Psoas muscle (tissue), 7 donors: ENCODE measurements at regions not wholly inside any gene's neighbourhood (a gene's known extent, or its start where the extent isn't known, plus 50 kb on each side); places are given as distances from the start of the nearest gene placed in this dataset.
"Not testable (repeated sequence)": the region's sequence is repeated elsewhere in the genome, so short reads cannot be mapped to it uniquely, and the experiment has no call there.

Experiments
- ATAC-seq, 4 donors: fragments of 200-7000 bp; cut with Tn5 transposase; one replicate each; pipeline ENCODE4 v1.9.1; 2020; ENCODE audit warnings: moderate library complexity in 3 of 4, mild to moderate bottlenecking in 2 of 4
- DNase-seq, 2 donors: peaks; one replicate each; pipeline ENCODE4 v3.0.0-alpha.2; 2020
- H3K27ac ChIP-seq: fragments of 200-600 bp; one replicate; pipeline ENCODE4 v1.8.0; 2022
- H3K27me3 ChIP-seq, 3 donors: fragments of 200-600 bp in 1 of 3; one replicate each; pipeline versions ENCODE4 v1.6.1 to v1.8.0; 2013 to 2022; ENCODE audit warnings: low read length in 2 of 3, mild to moderate bottlenecking in 2 of 3, moderate library complexity in 1 of 3; ENCODE audit not compliant: insufficient read depth in 3 of 3
- H3K36me3 ChIP-seq, 2 donors: fragments of 200-600 bp in 1 of 2; one replicate each; pipeline versions ENCODE4 v1.6.1 to v1.8.0; 2013 to 2022; ENCODE audit warnings: low read depth in 1 of 2, mild to moderate bottlenecking in 1 of 2, moderate library complexity in 1 of 2; ENCODE audit not compliant: insufficient read depth in 1 of 2
- H3K4me1 ChIP-seq: fragments of 200-600 bp; one replicate; pipeline ENCODE4 v1.8.0; 2022
- H3K4me3 ChIP-seq: fragments of 200-600 bp; one replicate; pipeline ENCODE4 v1.8.0; 2022; ENCODE audit warnings: mild to moderate bottlenecking
- H3K9me3 ChIP-seq: fragments of 200-600 bp; one replicate; pipeline ENCODE4 v1.8.0; 2022
- WGBS, 3 donors: extraction: QIAGEN DNeasy Blood & Tissue Kit; methylation state at CpG; one replicate each; pipeline versions ENCODE4 v1.1.6 to v1.1.7; 2013; 5-methylcytosine and 5-hydroxymethylcytosine counted together
- intact Hi-C, 2 donors: fragments of 100-400 bp; cut with DNase I; formaldehyde crosslinking; loops; one replicate each; pipeline versions ENCODE4 v1.11.0 to v1.14.2; 2022
- TF ChIP-seq, protein P1 (sequence below): fragments of 200-600 bp; IDR thresholded peaks from one replicate; pipeline ENCODE4 v1.8.0; 2022; ENCODE audit warnings: antibody characterized with exemption
- donor health status: healthy with polysubstance abuse.
- donor health status: DM: no; HTN: no; CAD: no; lungs with moderate emphysema.
- donor health status: Bipolar disorder and iron deficiency.
- donor health status: healthy.
- donor health status: DM: yes; HTN: yes; CAD: no.
- donor health status: DM: no; HTN: no; CAD: no.
- donor health status: DM: yes; HTN: yes; CAD: no.

DNA sequence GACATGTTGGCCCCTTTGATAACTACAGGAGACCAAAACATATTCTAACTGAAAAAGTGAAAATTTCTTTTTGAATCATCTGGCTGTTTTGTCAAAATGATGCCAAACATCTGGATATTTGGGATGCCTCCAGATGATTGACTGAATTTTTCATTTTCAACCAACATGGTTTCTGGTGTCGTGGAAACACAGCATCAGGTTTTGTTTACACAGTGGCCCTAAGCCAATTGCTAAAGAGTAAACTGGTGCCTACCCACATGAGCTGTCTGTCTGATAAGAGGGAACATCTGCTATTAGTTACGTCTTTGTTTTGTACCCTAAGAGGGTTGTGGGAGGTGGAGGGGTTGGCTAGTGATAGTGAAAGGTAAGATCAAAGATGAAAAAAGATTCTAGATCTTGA lies 204.8 kb downstream of the KCNK2 start:
- intact Hi-C loops: no loop called here
- Histone ChIP-seq H3K4me3 (no peak overlapping the region), H3K36me3 (no peaks in the 10 kb centered on the region), H3K27ac (no peak overlapping the region), H3K4me1 (no peaks in the 10 kb centered on the region), H3K9me3 (no peaks in the 10 kb centered on the region), H3K27me3 (no peaks in the 10 kb centered on the region)
- DNase-seq (no peak), ATAC-seq (no peak)
- WGBS, 3 donors: 31 to 39% (median 33%) methylated on average over 2 of the region's 2 CpGs
- TF ChIP-seq, protein P1, sequence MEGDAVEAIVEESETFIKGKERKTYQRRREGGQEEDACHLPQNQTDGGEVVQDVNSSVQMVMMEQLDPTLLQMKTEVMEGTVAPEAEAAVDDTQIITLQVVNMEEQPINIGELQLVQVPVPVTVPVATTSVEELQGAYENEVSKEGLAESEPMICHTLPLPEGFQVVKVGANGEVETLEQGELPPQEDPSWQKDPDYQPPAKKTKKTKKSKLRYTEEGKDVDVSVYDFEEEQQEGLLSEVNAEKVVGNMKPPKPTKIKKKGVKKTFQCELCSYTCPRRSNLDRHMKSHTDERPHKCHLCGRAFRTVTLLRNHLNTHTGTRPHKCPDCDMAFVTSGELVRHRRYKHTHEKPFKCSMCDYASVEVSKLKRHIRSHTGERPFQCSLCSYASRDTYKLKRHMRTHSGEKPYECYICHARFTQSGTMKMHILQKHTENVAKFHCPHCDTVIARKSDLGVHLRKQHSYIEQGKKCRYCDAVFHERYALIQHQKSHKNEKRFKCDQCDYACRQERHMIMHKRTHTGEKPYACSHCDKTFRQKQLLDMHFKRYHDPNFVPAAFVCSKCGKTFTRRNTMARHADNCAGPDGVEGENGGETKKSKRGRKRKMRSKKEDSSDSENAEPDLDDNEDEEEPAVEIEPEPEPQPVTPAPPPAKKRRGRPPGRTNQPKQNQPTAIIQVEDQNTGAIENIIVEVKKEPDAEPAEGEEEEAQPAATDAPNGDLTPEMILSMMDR: no peak

DNA sequence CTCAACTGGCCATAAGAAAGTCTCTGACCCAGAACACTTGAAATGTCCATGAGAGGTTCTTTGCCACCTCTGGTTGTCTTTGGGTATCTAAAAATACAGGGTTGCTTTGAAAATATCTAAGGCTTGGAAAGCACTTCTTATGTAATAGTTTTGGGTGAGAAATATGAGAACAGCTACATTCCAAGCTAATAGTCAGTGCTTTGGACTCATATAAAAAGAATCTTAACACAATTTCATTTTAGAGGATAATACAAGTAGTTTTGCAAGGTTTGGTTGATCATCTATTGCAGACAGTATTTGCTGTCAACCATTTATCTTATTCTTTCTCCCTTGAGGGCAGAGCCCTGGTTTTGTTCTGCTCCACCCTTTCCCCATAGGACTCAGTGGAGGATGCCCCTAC lies 207.5 kb downstream of the KCNK2 start:
- Histone ChIP-seq H3K4me3 (no peak overlapping the region), H3K27ac (no peak overlapping the region), H3K9me3 (peaks cover 7% of the 10 kb centered on the region), H3K27me3 (no peaks in the 10 kb centered on the region), H3K4me1 (no peaks in the 10 kb centered on the region), H3K36me3 (no peaks in the 10 kb centered on the region)
- ATAC-seq (no peak), DNase-seq (no peak)
- intact Hi-C loops: no loop called here
- TF ChIP-seq, protein P1: no peak

DNA sequence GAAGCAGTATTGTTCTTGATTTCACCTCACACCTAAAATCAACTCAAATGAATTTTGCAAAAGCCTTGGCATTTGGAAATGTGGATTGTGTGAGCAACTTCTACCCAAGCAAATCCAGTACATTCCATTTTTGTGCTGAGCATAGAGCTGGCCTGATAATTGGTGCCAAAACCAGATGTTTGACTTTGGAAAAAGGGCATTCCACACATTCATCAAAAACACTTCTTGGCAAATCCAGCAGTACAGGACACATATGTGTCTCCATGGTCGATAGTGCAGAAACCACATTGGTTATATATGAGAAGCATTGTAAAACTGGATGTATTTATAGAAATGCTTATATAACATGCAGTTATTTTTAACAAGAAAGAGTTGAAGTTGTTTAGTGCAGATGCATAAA lies 210.4 kb downstream of the KCNK2 start:
- ATAC-seq (no peak), DNase-seq (no peak)
- 17 to 24% (median 21%) methylated on average over 1 of the region's 1 CpG for WGBS, 3 donors
- H3K4me3 ChIP-seq: no peak overlapping the region
- peaks cover 7% of the 10 kb centered on the region for H3K9me3 ChIP-seq
- intact Hi-C loops: no loop called here
- TF ChIP-seq, protein P1: no peak
- H3K27me3 ChIP-seq: no peaks in the 10 kb centered on the region
- H3K36me3 ChIP-seq: no peaks in the 10 kb centered on the region
- H3K27ac ChIP-seq: no peak overlapping the region
- no peaks in the 10 kb centered on the region for H3K4me1 ChIP-seq

DNA sequence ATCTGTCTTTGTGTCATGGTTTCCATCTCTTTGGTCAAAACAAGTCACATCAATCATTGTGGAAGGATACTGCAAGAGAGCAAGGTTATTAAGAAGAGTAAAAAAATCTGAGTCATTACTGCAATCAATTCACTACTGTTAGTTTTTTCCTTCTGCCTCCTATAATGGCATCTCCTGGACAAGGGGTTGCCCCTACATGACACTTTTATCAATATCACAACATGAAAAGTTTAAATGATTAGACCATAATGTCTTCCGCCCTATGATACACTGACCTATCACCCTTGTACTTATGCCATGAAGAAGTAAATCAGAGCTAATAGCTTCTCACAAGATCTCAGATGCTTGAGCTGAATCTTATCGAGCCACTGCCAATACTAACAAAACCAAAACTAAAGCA lies 223.9 kb downstream of the KCNK2 start:
- no peaks in the 10 kb centered on the region for H3K36me3 ChIP-seq
- no peaks in the 10 kb centered on the region for H3K27me3 ChIP-seq
- TF ChIP-seq, protein P1: no peak
- no peak for DNase-seq
- no peak overlapping the region for H3K4me3 ChIP-seq
- 67 to 76% (median 76%) methylated on average over 2 of the region's 2 CpGs for WGBS, 3 donors
- H3K27ac ChIP-seq: no peak overlapping the region
- intact Hi-C loops: no loop called here
- no peaks in the 10 kb centered on the region for H3K4me1 ChIP-seq
- H3K9me3 ChIP-seq: no peaks in the 10 kb centered on the region
- ATAC-seq: no peak

DNA sequence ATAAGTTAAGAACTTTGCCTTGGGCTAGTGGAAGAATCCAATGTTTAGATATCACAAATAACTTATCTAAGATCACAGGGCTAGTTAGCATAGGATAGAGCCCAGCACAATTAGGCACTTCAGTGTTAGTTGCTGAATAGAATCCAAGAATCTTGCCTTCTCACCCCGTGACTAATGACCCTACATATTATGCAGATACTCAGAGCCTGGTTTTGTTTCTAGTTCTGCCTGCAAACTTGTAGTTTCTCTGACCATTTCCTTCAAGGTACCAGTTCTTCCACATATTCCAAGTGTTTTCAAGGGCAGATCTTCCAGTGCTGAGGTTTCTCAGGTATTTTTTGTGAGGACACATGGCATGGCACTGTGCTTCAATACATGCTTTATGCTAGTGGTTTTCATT lies 239.3 kb downstream of the KCNK2 start:
- Histone ChIP-seq H3K36me3 (no peaks in the 10 kb centered on the region), H3K27ac (no peak overlapping the region), H3K27me3 (no peaks in the 10 kb centered on the region), H3K4me1 (no peaks in the 10 kb centered on the region), H3K9me3 (no peaks in the 10 kb centered on the region), H3K4me3 (no peak overlapping the region)
- no peak for DNase-seq
- 24 to 45% (median 37%) methylated on average over 1 of the region's 1 CpG for whole genome bisulfite sequencing, 3 donors
- intact Hi-C loops: no loop called here
- ATAC-seq: no peak
- TF ChIP-seq, protein P1: no peak

DNA sequence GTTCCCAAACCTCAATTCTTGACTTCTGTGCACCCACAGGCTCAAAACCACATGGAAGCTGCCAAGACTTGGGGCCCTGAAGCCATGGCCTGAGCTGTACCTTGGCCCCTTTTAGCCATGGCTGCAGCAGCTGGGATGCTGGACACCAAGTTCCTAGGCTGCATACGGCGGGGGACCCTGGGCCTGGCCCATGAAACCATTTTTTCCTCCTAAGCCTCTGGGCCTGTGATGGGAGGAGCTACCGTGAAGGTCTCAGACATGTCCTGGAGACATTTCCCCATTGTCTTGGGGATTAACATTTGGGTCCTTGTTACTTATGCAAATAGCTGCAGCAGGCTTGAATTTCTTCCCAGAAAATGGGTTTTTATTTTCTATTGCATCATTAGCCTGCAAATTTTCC lies 241.5 kb downstream of the KCNK2 start:
- WGBS, 3 donors: 64 to 93% (median 84%) methylated on average over 3 of the region's 3 CpGs
- intact Hi-C loops, H3K27me3 ChIP-seq: not testable (repeated sequence)

More for the DNA sequence above, 241.5 kb downstream of the KCNK2 start:
- not testable (repeated sequence) for H3K9me3 ChIP-seq, ATAC-seq, H3K36me3 ChIP-seq, H3K4me3 ChIP-seq, H3K27ac ChIP-seq, H3K4me1 ChIP-seq, DNase-seq
